OCI-M1 (cell line): ENCODE measurements at regions not wholly inside any gene's neighbourhood (a gene's known extent, or its start where the extent isn't known, plus 50 kb on each side); places are given as distances from the start of the nearest gene placed in this dataset.
A peak's percentile ranks its signal among the peaks of the same experiment; 100 is the strongest.
"Not testable (repeated sequence)": the region's sequence is repeated elsewhere in the genome, so short reads cannot be mapped to it uniquely, and the experiment has no call there.

Experiments
- DNase-seq: peaks from one replicate; lab custom pipeline; 2025; lab: John Stamatoyannopoulos, UW

GRCh38 chrX:139200346-139200745 is 330.2 kb upstream of the F9 start:
- DNase-seq = no peak

- peak; percentile 4 for DNase-seq
Measured at GRCh38 chrX:139199933-139200332, 330.6 kb upstream of the F9 start.

DNA sequence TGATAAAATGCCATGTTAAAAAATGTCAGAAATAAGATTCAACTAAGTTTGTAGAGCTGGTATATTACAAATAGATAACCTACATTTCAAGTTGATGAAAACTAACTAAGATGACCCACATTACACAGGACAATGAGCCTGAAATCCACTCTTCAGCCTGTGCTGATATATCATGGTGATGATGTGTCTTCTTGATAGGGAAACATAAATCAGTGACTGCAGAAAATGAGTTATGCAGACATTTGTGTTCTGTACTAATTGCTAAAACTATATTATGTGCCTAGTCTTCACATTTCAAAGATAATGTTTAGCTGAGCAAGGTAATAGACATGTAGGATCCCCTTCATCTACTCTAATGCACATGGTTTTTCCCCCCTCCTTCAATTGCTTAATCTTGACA is 331.6 kb upstream of the F9 start:
- no peak for DNase-seq

DNA sequence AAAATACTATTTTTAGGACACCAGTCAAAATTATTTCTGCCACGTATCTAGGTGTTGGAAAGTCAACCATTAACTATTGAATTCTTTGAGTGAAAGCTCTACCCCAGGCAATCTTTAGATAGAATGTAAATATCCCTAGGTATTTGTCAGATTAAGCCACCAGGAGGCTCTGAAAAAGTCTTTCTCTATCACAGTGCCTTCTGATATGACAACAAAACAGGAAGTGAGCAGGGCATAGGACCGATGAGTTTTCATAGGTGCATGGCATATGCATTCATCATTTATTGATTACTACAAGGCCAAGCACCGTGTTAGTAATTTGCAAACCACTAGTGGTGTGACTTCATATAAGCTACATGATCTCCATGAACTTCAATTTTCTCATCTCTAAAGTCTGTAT is 333.6 kb upstream of the F9 start:
- DNase-seq = peak; percentile 21

GRCh38 chrX:139194571-139195280 is 335.8 kb upstream of the F9 start:
- no peak for DNase-seq

DNA sequence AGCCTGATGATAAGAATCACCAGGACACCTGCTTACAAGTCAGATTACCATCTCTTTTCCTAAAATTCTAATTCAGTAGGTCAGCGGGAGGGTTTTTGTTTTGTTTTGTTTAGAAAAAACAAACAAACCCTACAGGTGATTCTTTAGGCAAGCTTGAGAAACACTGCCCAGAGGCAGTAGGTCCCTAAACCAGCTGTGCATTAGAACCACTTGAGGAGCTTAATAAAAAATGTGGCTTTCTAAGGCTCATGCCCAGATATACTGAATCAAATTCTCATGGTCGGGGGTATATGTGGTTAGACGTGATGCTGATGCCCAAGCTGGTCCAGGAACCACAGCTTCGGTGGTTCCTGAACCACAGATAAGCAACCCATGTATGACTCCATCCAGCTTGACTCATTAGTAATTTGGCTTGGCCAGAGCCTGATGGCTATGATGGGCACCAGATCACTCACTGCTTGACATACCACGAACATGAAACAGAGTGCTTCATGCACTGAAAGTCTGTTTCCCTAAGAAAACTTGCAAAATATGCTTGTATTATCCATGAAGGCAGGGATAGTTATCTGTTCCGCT is 338.1 kb upstream of the F9 start:
- peak; percentile 13 for DNase-seq

GRCh38 chrX:139191746-139192385 is 338.7 kb upstream of the F9 start:
- DNase-seq = no peak

- DNase-seq = no peak
Measured at GRCh38 chrX:139191286-139191685, 339.3 kb upstream of the F9 start.

DNA sequence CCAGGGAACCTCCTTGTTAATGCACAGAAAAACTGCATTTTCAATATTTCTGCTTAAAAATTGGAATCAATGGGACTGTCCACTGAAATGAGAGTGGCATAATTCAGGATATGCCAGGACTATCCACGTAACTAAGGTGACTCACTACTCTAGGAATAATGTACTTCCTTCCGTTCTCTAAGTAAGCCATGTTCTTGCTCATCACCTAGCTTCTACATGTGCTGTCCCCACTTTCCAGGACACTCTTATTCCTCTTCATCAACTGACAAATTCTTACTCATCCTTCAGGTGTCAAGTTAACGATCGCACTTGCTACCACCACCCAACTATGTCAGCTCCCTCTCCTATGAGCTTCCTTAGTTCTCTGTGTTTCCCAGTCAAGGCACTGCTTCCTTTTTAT is 342.8 kb upstream of the F9 start:
- no peak for DNase-seq

DNA sequence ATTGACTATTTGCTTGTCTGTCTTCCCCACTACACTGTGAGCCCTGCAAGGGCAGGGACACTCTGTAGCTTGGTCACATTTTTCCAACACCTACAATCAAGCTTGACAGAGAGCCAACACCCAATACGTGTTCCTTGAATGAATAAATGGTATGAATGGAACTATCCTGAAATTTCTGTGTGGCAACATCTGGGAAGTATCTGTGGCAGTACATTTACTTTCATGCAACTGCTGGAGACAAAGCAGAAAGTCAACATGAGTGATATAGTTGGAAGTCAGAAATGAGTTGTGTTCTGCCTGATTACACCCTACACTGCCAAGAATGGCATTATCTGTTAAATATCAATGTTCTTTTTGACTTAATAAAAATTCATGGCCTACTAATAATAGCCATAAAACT is 343.5 kb upstream of the F9 start:
- DNase-seq = no peak

DNA sequence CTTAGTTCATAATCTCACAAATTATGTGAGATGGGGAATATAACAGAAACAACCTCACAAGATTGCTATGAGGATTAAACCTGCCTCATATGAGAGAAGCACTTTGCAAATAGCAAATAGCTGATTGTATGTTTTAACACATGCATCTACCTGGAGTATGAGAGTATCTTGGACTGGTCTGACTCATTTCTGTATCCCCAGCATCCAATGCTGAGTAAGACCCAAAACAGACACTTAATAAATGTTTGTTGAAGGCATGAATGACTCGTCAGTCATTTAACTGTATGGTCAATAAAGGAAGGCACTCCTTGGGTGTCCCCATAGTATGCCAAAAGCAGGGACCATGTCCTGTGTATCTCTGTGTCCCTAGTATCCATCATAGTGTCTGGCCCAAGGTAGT is 350.9 kb upstream of the F9 start:
- DNase-seq = no peak

GRCh38 chrX:139178980-139179379 is 351.6 kb upstream of the F9 start:
- DNase-seq = no peak

DNA sequence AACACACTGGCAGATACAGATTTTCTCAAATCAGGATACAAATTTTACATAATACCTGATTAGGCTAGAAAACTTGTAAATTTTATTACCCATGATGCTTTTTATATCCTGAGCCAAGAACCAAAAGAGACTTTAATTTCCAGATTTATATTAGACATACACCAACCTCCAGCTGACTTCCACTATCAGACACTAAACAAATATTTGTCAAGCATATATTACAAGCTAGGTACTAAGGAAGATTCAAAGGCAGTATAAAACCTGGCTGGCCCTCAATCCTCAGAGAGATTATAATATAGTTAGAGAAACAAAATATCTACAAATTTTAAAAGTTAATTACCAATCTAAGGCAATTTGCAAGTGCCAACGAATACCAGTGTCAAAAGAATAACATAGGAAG is 357.8 kb upstream of the F9 start:
- no peak for DNase-seq

- DNase-seq = no peak
Measured at GRCh38 chrX:139170526-139171173, 359.9 kb upstream of the F9 start.

- no peak for DNase-seq
Measured at GRCh38 chrX:139167282-139167681, 363.3 kb upstream of the F9 start.

GRCh38 chrX:139158256-139158655 is 372.3 kb upstream of the F9 start:
- DNase-seq = no peak

GRCh38 chrX:139156356-139156755 is 374.2 kb upstream of the F9 start:
- DNase-seq = no peak

- DNase-seq = not testable (repeated sequence)
Measured at GRCh38 chrX:139146625-139147024, 383.9 kb upstream of the F9 start.

DNA sequence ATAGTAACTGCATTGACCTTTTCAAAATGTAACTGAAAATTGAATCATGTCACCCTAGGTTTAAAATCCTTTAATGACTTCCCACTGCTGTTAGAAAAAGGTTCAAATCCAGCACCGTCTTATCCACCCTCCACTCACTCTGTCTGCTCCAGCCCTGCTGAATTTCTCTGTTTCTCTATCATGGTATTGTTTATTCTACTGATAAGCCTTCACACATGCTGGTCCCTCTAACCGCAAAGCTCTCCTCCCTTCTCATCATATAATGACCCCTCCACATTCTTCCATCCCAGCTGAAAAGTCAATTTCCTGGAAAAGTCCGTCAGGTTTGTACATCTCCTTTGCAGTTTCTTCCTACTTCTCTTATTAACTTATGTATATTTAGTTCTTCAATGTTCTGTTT is 389.2 kb upstream of the F9 start:
- peak; percentile 71 for DNase-seq

- no peak for DNase-seq
Measured at GRCh38 chrX:139134316-139134715, 396.2 kb upstream of the F9 start.

DNA sequence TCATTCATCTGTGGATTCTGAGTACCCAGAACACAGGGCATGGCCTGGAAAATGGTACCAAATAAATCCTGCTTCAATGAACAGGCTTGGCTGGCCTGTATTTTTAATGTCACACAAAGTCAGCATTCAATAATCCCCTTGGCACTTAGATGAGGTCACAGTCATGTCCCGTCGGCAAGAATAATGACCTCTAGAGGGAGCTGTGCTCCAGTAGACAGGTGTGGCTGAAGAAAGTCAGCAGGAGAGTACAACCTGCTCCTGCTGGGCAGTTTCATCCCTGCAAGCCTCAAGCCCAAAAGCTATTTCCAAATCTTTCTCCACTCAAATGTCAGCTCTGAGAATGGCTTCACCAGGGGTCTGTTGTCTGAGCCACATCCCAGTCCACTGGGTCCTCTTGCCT is 404.0 kb upstream of the F9 start:
- peak; percentile 77 for DNase-seq

GRCh38 chrX:139125916-139126315 is 404.6 kb upstream of the F9 start:
- DNase-seq = no peak

GRCh38 chrX:139121616-139122286 is 408.8 kb upstream of the F9 start:
- DNase-seq = no peak
